Coronary artery (tissue), 2 donors: ENCODE measurements at regions not wholly inside any gene's neighbourhood (a gene's known extent, or its start where the extent isn't known, plus 50 kb on each side); places are given as distances from the start of the nearest gene placed in this dataset.

Experiments
- DNase-seq: peaks from one replicate; pipeline ENCODE4 v3.0.0-alpha.2; 2017; ENCODE audit warnings: low spot score
- H3K27ac ChIP-seq, 2 donors: fragments of 200-600 bp; sonication (generic); one replicate each; pipeline ENCODE4 v1.5.1; 2016 to 2019
- H3K4me3 ChIP-seq: fragments of 200-600 bp; sonication (generic); 2 replicates; pipeline ENCODE4 v1.5.1; 2016; ENCODE audit warnings: mild to moderate bottlenecking, moderate library complexity
- TF ChIP-seq, protein P1 (sequence below): fragments of 200-600 bp; sonication (generic); IDR thresholded peaks from one replicate; pipeline ENCODE4 v1.5.1; 2019; ENCODE audit warnings: antibody characterized with exemption

DNA sequence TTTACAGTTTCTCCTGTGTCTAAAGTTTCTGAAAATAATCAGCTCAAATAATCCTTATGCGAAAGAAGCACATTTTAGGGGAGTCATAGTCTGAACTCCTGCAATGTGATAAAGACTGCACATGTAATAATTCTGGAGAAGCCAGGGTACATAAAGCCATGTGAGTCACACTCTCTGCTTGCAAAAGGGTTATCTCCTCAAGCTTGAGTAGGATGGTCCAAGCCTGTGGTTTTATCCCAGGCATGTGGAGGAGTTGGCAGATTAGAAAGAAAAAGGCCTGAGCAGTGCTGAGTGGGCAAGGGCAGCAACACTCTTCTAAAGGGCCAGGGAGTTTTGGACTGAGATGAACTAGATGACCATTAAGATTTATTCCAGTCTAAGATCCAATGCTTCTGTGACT is 220.4 kb downstream of the RHOU start:
- TF ChIP-seq, protein P1, sequence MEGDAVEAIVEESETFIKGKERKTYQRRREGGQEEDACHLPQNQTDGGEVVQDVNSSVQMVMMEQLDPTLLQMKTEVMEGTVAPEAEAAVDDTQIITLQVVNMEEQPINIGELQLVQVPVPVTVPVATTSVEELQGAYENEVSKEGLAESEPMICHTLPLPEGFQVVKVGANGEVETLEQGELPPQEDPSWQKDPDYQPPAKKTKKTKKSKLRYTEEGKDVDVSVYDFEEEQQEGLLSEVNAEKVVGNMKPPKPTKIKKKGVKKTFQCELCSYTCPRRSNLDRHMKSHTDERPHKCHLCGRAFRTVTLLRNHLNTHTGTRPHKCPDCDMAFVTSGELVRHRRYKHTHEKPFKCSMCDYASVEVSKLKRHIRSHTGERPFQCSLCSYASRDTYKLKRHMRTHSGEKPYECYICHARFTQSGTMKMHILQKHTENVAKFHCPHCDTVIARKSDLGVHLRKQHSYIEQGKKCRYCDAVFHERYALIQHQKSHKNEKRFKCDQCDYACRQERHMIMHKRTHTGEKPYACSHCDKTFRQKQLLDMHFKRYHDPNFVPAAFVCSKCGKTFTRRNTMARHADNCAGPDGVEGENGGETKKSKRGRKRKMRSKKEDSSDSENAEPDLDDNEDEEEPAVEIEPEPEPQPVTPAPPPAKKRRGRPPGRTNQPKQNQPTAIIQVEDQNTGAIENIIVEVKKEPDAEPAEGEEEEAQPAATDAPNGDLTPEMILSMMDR = no peak
- peak; percentile 26 for DNase-seq
- Histone ChIP-seq H3K27ac (no peak overlapping the region), H3K4me3 (no peak overlapping the region)

DNA sequence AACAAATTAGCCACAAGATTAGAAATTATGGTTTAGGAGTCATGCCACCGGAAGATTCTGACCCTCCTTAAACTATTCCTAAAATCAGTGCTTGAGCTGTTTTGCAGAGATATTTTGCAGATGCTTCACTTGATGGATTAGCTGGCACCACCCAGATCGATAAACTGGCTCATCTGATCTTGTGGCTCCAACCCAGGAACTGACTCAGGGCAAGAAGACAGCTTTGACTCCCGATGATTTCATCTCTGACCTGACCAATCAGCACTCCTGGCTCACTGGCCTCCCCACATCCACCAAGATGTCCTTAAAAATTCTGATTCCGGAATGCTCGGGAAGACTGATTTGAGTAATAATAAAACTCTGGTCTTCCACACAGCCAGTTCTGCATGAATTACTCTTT is 221.6 kb downstream of the RHOU start:
- no peak for DNase-seq
- H3K4me3 ChIP-seq = no peak overlapping the region
- no peak overlapping the region for H3K27ac ChIP-seq
- TF ChIP-seq, protein P1 = no peak

DNA sequence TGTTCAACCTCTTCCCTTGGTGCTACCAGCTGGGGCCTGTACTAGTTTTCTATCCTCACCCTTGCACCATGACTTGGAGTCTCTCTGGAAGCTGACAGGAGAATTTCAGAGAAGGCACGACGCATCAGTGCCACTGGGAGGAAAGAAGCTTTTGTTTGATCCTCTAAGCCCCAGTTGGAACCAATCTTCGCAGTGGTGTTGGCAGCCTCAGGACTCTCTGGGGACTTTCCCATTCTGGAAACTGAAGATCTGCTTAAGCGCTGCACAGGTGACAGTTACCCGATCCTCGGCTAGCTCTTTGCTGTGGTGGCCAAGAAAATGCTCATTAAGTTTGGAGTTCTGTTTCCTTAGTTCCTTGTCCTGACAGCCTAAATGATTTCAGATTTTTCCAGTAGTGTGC is 222.3 kb downstream of the RHOU start:
- no peak overlapping the region for H3K27ac ChIP-seq
- TF ChIP-seq, protein P1 = no peak
- no peak overlapping the region for H3K4me3 ChIP-seq
- DNase-seq = peak; percentile 64

- Histone ChIP-seq H3K4me3 (no peak overlapping the region), H3K27ac (no peak overlapping the region)
- DNase-seq = peak; percentile 38
- TF ChIP-seq, protein P1 = no peak
Measured at GRCh38 chr1:228958121-228958520, 222.8 kb downstream of the RHOU start.

GRCh38 chr1:228958741-228959140 is 223.5 kb downstream of the RHOU start:
- Histone ChIP-seq H3K27ac (no peak overlapping the region), H3K4me3 (no peak overlapping the region)
- DNase-seq = peak; percentile 7
- TF ChIP-seq, protein P1 = no peak

DNA sequence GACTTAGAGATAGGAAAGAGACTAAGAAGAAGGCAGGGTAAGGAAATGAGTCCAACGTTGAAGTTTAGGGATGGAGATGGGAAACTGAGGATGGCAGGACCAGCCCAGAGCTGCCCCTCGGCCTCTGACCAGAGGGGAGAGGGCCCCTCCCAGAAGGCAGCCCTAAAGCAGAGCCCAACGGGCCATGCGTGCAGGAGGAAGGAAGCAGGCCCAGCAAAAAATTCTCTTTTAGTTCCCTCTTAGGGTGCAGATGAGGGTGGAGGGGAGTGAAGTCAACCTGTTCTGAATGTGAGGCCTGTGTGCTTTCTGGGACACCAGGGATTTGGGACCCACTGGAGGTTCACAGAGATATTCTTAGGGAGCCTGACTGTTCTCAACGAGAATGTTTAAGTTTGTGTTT is 225.4 kb downstream of the RHOU start:
- TF ChIP-seq, protein P1 = no peak
- Histone ChIP-seq H3K4me3 (no peak overlapping the region), H3K27ac (no peak overlapping the region)
- DNase-seq = peak; percentile 43

DNA sequence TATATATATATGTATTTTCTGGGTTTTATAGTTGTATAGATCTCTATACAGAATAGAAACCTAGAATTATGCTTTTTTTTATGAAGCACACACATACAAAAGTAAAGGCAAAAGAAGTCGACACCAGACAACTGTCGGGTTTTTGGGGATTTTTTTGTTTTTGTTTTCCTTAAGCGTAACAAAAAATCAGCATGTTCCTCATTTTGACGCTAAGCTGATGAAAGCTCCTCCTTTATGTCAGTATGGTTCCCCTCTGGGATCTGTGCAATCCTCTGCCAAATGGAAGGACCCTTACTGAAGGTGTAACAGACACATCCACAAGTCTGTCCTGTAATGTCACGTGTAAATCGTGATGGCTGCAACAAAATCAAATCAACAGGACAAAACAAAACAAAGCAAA is 226.2 kb downstream of the RHOU start:
- TF ChIP-seq, protein P1 = no peak
- Histone ChIP-seq H3K27ac (no peak overlapping the region), H3K4me3 (no peak overlapping the region)
- no peak for DNase-seq
